ENCODE measurements at regions not wholly inside any gene's neighbourhood (a gene's known extent, or its start where the extent isn't known, plus 50 kb on each side); places are given as distances from the start of the nearest gene placed in this dataset.

- TF ChIP-seq CTCF (IDR thresholded peaks at IDR 0.05), result no peak
- TF ChIP-seq POLR2AphosphoS5 (IDR thresholded peaks at IDR 0.05), result no peak
Observed at GRCh38 chr3:94356581-94356980, 293.7 kb downstream of the NSUN3 start.
